Hindlimb muscle (tissue), 1 donor: ENCODE measurements at regions not wholly inside any gene's neighbourhood (a gene's known extent, or its start where the extent isn't known, plus 50 kb on each side); places are given as distances from the start of the nearest gene placed in this dataset.
"Not testable (repeated sequence)": the region's sequence is repeated elsewhere in the genome, so short reads cannot be mapped to it uniquely, and the experiment has no call there.

Experiments
- DNase-seq: peaks from one replicate; pipeline ENCODE4 v3.0.0-alpha.2; 2013

- DNase-seq = no peak
Observed at GRCh38 chr11:87754685-87755084, 420.6 kb downstream of the RAB38 start.

GRCh38 chr11:87753143-87753542 is 422.1 kb downstream of the RAB38 start:
- no peak for DNase-seq

- DNase-seq = no peak
Observed at GRCh38 chr11:87743007-87743406, 432.2 kb downstream of the RAB38 start.

GRCh38 chr11:87740968-87741367 is 434.3 kb downstream of the RAB38 start:
- no peak for DNase-seq

- no peak for DNase-seq
Observed at GRCh38 chr11:87740451-87740850, 434.8 kb downstream of the RAB38 start.

GRCh38 chr11:87739766-87740165 is 435.5 kb downstream of the RAB38 start:
- DNase-seq = peak; percentile 11

- no peak for DNase-seq
Observed at GRCh38 chr11:87739261-87739660, 436.0 kb downstream of the RAB38 start.

- DNase-seq = no peak
Observed at GRCh38 chr11:87736928-87737327, 438.3 kb downstream of the RAB38 start.

- DNase-seq = no peak
Observed at GRCh38 chr11:87726506-87726905, 448.7 kb downstream of the RAB38 start.

- no peak for DNase-seq
Observed at GRCh38 chr11:87724358-87724757, 450.9 kb downstream of the RAB38 start.

- no peak for DNase-seq
Observed at GRCh38 chr11:87722756-87723565, 452.3 kb downstream of the RAB38 start.

- no peak for DNase-seq
Observed at GRCh38 chr11:87719326-87720073, 455.7 kb downstream of the RAB38 start.

GRCh38 chr11:87712802-87713202 is 462.4 kb downstream of the RAB38 start:
- DNase-seq = no peak

- DNase-seq = peak; percentile 10
Observed at GRCh38 chr11:87712391-87712790, 462.9 kb downstream of the RAB38 start.

- not testable (repeated sequence) for DNase-seq
Observed at GRCh38 chr11:87703589-87703988, 471.7 kb downstream of the RAB38 start.

GRCh38 chr11:87675993-87676392 is 499.2 kb downstream of the RAB38 start:
- no peak for DNase-seq

GRCh38 chr11:87666730-87667129 is 508.5 kb downstream of the RAB38 start:
- no peak for DNase-seq

- DNase-seq = no peak
Observed at GRCh38 chr11:87662287-87662686, 513.0 kb downstream of the RAB38 start.

GRCh38 chr11:87660926-87661660 is 514.1 kb downstream of the RAB38 start:
- DNase-seq = no peak

GRCh38 chr11:87659807-87660206 is 515.4 kb downstream of the RAB38 start:
- DNase-seq = no peak

- no peak for DNase-seq
Observed at GRCh38 chr11:87645626-87646025, 529.6 kb downstream of the RAB38 start.

- no peak for DNase-seq
Observed at GRCh38 chr11:87639753-87640364, 535.4 kb downstream of the RAB38 start.

- no peak for DNase-seq
Observed at GRCh38 chr11:87635001-87635400, 540.2 kb downstream of the RAB38 start.
